SK-N-SH (cell line): ENCODE measurements at regions not wholly inside any gene's neighbourhood (a gene's known extent, or its start where the extent isn't known, plus 50 kb on each side); places are given as distances from the start of the nearest gene placed in this dataset.

Experiments used
- CTCF ChIA-PET: fragments of 300-600, 350-600 bp; formaldehyde crosslinking; extraction: SDS; loops from one replicate; lab custom pipeline; 2021; lab: Yijun Ruan, JAX
- POLR2A ChIA-PET: fragments of 350-600 bp; sonication (Branson Sonifier 250); formaldehyde crosslinking; extraction: SDS; loops from one replicate; lab custom pipeline; 2020; ENCODE audit warnings: antibody characterized with exemption, inconsistent platforms; lab: Yijun Ruan, JAX
- DNase-seq: peaks from one replicate; pipeline ENCODE4 v3.0.0; 2012
- H2AFZ ChIP-seq: fragments of 200-600 bp; sonication (generic); 2 replicates; pipeline ENCODE4 v1.8.1; 2016; ENCODE audit warnings: antibody characterized with exemption, mild to moderate bottlenecking, low read depth
- H3F3A ChIP-seq: fragments of 200-600 bp; sonication (generic); replicated peaks from 2 replicates; pipeline ENCODE3; 2016; ENCODE audit warnings: antibody characterized with exemption, mild to moderate bottlenecking; ENCODE audit not compliant: insufficient read depth
- H3K27ac ChIP-seq, 2 experiments: fragments of 200-500 bp in 1 of 2; fragments of 200-600 bp in 1 of 2; sonication (Bioruptor generic) in 1 of 2; sonication (generic), shearing (Covaris generic) in 1 of 2; 2 replicates each; pipeline versions ENCODE4 v1.5.1 to v1.6.1; 2014 to 2016; ENCODE audit warnings: low read depth in 2 of 2, inconsistent platforms in 1 of 2, low read length in 1 of 2, mild to moderate bottlenecking in 1 of 2, mixed read lengths in 1 of 2
- H3K27me3 ChIP-seq: fragments of 200-600 bp; sonication (generic), shearing (Covaris generic); 2 replicates; pipeline ENCODE4 v1.6.1; 2016; ENCODE audit warnings: mixed run types; ENCODE audit not compliant: insufficient read depth
- H3K36me3 ChIP-seq, 2 experiments: fragments of 200-500 bp in 1 of 2; fragments of 200-600 bp in 1 of 2; sonication (Bioruptor generic) in 1 of 2; sonication (generic) in 1 of 2; replicated peaks in 1 of 2; 2 replicates each; pipeline versions ENCODE3 to v1.5.1; 2014 to 2016; ENCODE audit warnings: low read length in 1 of 2, mild to moderate bottlenecking in 1 of 2; ENCODE audit not compliant: insufficient read depth in 2 of 2, control insufficient read depth in 1 of 2
- H3K4me1 ChIP-seq, 2 experiments: fragments of 200-500 bp in 1 of 2; fragments of 200-600 bp in 1 of 2; sonication (Bioruptor generic) in 1 of 2; sonication (generic), shearing (Covaris generic) in 1 of 2; 2 replicates each; pipeline versions ENCODE4 v1.5.1 to v1.6.1; 2014 to 2016; ENCODE audit warnings: low read depth in 1 of 2, low read length in 1 of 2, mixed run types in 1 of 2; ENCODE audit not compliant: insufficient read depth in 2 of 2, control insufficient read depth in 1 of 2
- H3K4me2 ChIP-seq: fragments of 200-600 bp; sonication (generic), shearing (Covaris generic); 2 replicates; pipeline ENCODE4 v1.6.1; 2017; ENCODE audit warnings: mixed run types
- H3K4me3 ChIP-seq, 2 experiments: fragments of 200-500 bp in 1 of 2; fragments of 200-600 bp in 1 of 2; sonication (Bioruptor generic) in 1 of 2; sonication (generic), shearing (Covaris generic) in 1 of 2; 2 replicates each; pipeline versions ENCODE4 v1.5.1 to v1.8.1; 2014 to 2016; ENCODE audit warnings: low read depth in 2 of 2, inconsistent platforms in 1 of 2, low read length in 1 of 2, mild to moderate bottlenecking in 1 of 2, mixed read lengths in 1 of 2, moderate library complexity in 1 of 2
- H3K79me2 ChIP-seq: fragments of 200-600 bp; sonication (generic); 2 replicates; pipeline ENCODE4 v1.8.1; 2017; ENCODE audit warnings: mild to moderate bottlenecking; ENCODE audit not compliant: insufficient read depth
- H3K9ac ChIP-seq: fragments of 200-600 bp; sonication (generic); 2 replicates; pipeline ENCODE4 v1.6.1; 2017; ENCODE audit warnings: mixed run types
- H3K9me2 ChIP-seq: fragments of 200-600 bp; sonication (generic); 2 replicates; pipeline ENCODE4 v1.6.1; 2017; ENCODE audit warnings: mixed run types
- H3K9me3 ChIP-seq: fragments of 200-600 bp; sonication (generic); 2 replicates; pipeline ENCODE4 v1.6.1; 2017; ENCODE audit warnings: mixed run types, mild to moderate bottlenecking, moderate library complexity
- H4K20me1 ChIP-seq: fragments of 200-600 bp; sonication (generic); 2 replicates; pipeline ENCODE4 v1.6.1; 2017; ENCODE audit warnings: mild to moderate bottlenecking, mixed run types; ENCODE audit not compliant: insufficient read depth
- CHD2 ChIP-seq: fragments of 150-350 bp; IDR thresholded peaks from 2 replicates; pipeline ENCODE4 v1.6.1; 2018; ENCODE audit warnings: low read length; ENCODE audit not compliant: partially characterized antibody
- FOXJ3 ChIP-seq: sonication (generic); formaldehyde crosslinking; IDR thresholded peaks from 2 replicates; pipeline ENCODE4 v1.5.1; 2020; ENCODE audit warnings: mild to moderate bottlenecking, missing genetic modification reagents
- FOXM1 ChIP-seq: IDR thresholded peaks from 2 replicates; pipeline ENCODE4 v1.4.0; 2012; ENCODE audit warnings: low read depth, mild to moderate bottlenecking
- GABPA ChIP-seq: IDR thresholded peaks from 2 replicates; pipeline ENCODE4 v1.4.0; 2012; ENCODE audit warnings: low read depth, mild to moderate bottlenecking
- JUND ChIP-seq: IDR thresholded peaks from 2 replicates; pipeline ENCODE4 v1.4.0; 2012
- MEF2A ChIP-seq: IDR thresholded peaks from 2 replicates; pipeline ENCODE4 v1.4.0; 2012; ENCODE audit warnings: low read depth, borderline replicate concordance
- MXI1 ChIP-seq: IDR thresholded peaks from 2 replicates; pipeline ENCODE4 v1.6.1; 2012; ENCODE audit warnings: mild to moderate bottlenecking, low read depth, low read length, improper control_type of control experiment
- PBX3 ChIP-seq: IDR thresholded peaks from 2 replicates; pipeline ENCODE4; 2012
- RAD21 ChIP-seq: IDR thresholded peaks from 2 replicates; pipeline ENCODE4 v1.6.1; 2012; ENCODE audit warnings: mild to moderate bottlenecking, low read length
- REST ChIP-seq: IDR thresholded peaks from 2 replicates; pipeline ENCODE4 v1.6.1; 2012; ENCODE audit warnings: mild to moderate bottlenecking, low read depth, low read length, moderate library complexity
- RFX5 ChIP-seq: IDR thresholded peaks from 2 replicates; pipeline ENCODE4 v1.6.1; 2012; ENCODE audit warnings: mild to moderate bottlenecking, improper control_type of control experiment, low read length
- SMC3 ChIP-seq: IDR thresholded peaks from 2 replicates; pipeline ENCODE4 v1.6.1; 2012; ENCODE audit warnings: low read depth, low read length, improper control_type of control experiment
- TCF12 ChIP-seq: IDR thresholded peaks from 2 replicates; pipeline ENCODE4 v1.4.0; 2012
- TEAD4 ChIP-seq: IDR thresholded peaks from 2 replicates; pipeline ENCODE4 v1.4.0; 2012; ENCODE audit warnings: mild to moderate bottlenecking, borderline replicate concordance; ENCODE audit not compliant: insufficient read depth
- USF2 ChIP-seq: fragments of 150-350 bp; IDR thresholded peaks from 2 replicates; pipeline ENCODE4 v1.6.1; 2017; ENCODE audit warnings: antibody characterized with exemption, low read length, low read depth, borderline replicate concordance

- ChIA-PET POLR2A (interaction anchor here (1.5 kb wide), 1 partner anchor 80 kb away, joined by 3 read pairs; no protein-coding TSS in a partner anchor), CTCF (interaction anchor here (0.9 to 1.4 kb wide), 2 partner anchors 75 to 512 kb away, joined by 4 read pairs; no protein-coding TSS in a partner anchor)
- DNase-seq: no peak
Measured at GRCh38 chr14:71240866-71241520, 333.7 kb downstream of the PCNX1 start.

More at GRCh38 chr14:71240866-71241520, 333.7 kb downstream of the PCNX1 start:
- no peaks in the 10 kb centered on the region for H3F3A ChIP-seq
- no peaks in the 10 kb centered on the region for H3K36me3 ChIP-seq
- peak overlapping the region in 1 of 2 experiments; percentile 95; a peak in 1 of 4 replicates for H3K27ac ChIP-seq
- H3K4me3 ChIP-seq: no peak overlapping the region
- no peak overlapping the region for H2AFZ ChIP-seq
- H3K9me3 ChIP-seq: no peaks in the 10 kb centered on the region
- H3K9ac ChIP-seq: no peak overlapping the region
- no peaks in the 10 kb centered on the region for H4K20me1 ChIP-seq
- no peaks in the 10 kb centered on the region for H3K79me2 ChIP-seq
- no peak for TF ChIP-seq JUND
- TF ChIP-seq CHD2: no peak
- TF ChIP-seq PBX3: no peak
- TF ChIP-seq MXI1: no peak
- no peak for TF ChIP-seq MEF2A
- no peak for TF ChIP-seq REST
- no peak for TF ChIP-seq FOXM1
- TF ChIP-seq TCF12: no peak
- TF ChIP-seq SMC3: no peak
- TF ChIP-seq FOXJ3 (CRISPR knock-in tag): no peak
- no peak for TF ChIP-seq GABPA
- TF ChIP-seq RAD21: no peak
- TF ChIP-seq RFX5: no peak
- no peak for TF ChIP-seq TEAD4
- TF ChIP-seq USF2: no peak
- no peaks in the 10 kb centered on the region for H3K9me2 ChIP-seq
- peaks cover 10 to 36% of the 10 kb centered on the region in 2 experiments; a peak in 3 of 4 replicates for H3K4me1 ChIP-seq
- no peaks in the 10 kb centered on the region for H3K27me3 ChIP-seq
- H3K4me2 ChIP-seq: no peak overlapping the region
